NCI-H345 (cell line): ENCODE measurements at regions not wholly inside any gene's neighbourhood (a gene's known extent, or its start where the extent isn't known, plus 50 kb on each side); places are given as distances from the start of the nearest gene placed in this dataset.

Experiments used
- DNase-seq: peaks from one replicate; lab custom pipeline; 2025; lab: John Stamatoyannopoulos, UW

GRCh38 chr4:41318839-41319530 lies 62.3 kb downstream of the UCHL1 start:
- DNase-seq, result no peak

GRCh38 chr4:41319553-41319952 lies 62.8 kb downstream of the UCHL1 start:
- DNase-seq, result no peak

DNA sequence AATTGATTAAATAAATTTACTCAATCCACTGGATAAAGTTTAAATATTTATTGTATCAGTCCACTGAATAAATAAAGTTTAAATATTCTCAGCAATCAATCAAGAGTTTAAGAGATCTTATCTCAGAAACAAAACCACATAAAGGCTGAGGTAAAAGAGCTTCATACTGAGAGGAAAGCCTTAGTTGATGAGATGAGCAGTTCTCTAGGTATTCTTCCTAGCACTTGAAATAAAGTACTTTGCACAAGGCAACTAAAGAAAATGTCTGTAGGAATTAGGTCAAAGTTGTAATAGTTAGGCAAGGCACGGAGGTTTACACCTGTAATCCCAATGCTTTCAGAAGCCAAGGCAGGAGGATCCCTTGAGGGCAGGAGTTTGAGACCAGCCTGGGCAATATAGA lies 63.5 kb downstream of the UCHL1 start:
- no peak for DNase-seq

GRCh38 chr4:41320786-41321185 lies 64.1 kb downstream of the UCHL1 start:
- DNase-seq, result no peak

DNA sequence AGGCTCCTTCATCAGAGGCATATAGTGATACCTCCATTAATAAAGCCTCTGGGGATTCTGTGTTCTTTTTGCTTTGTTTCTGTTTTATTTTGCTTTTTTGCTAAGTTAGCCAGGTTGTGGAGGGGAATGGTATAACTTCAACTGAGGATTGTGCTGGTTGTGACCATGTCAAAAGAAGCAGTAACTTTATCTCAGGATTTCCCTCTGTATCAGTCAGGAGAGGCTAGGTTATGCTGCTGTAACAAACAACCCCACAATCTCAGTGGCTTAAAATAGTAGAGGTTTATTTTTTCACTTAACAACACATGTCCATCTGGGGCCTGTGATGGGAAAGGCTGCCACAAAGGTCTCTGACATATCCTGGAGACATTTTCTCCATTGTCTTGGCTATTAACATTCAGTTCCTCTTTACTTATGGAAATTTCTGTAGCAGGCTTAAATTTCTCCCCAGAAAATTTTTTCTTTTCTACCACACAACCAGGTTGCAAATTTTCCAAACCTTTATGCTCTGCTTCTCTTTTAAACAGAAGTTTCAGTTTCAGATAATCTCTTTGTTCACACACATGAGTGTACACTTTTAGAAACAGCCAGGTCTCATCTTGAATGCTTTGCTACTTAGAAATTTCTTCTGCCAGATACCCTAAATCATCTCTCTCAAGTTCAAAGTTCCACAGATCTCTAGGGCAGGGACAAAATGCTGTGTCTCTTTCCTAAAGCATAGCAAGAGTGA lies 64.7 kb downstream of the UCHL1 start:
- DNase-seq, result no peak

GRCh38 chr4:41322617-41323016 lies 65.9 kb downstream of the UCHL1 start:
- DNase-seq, result no peak

- DNase-seq, result no peak
These were observed 66.5 kb downstream of the UCHL1 start for GRCh38 chr4:41323179-41323578.

DNA sequence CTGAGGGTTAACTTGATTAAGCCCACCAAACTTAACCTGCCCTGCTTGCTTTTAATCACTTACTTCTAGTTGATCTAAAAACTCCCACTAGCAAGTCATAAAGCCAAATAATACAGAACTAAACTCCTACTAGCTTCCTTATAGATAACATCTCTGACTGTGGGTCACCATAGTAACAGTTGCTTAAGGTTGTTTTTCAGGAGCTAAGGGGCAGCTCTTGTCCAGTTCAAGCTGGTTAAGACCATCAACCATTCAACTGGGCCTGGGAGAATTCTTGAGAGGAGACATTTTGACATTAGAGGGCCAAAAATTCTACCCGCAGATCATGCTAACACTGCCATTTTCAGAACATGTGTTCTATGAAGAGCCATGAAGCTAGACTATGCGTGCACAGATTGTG lies 67.0 kb downstream of the UCHL1 start:
- DNase-seq, result no peak

DNA sequence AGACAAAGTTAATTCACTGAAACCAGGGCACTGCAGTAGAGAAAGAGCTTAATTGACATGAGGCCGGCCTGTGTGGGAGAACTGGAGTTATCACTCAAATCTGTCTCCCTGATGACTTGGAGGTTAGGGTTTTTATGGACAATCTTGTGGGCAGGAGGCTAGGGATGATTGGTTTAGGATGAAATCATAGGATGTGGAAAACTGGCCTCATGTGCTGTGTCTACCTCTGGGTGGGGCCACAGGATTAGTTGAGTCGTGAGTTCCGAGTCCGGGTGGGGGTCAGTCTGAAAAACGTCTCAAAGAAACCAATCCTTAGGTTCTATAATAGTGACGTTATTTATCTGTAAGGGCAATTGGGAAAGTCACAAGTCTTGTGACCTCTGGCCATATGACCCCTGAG lies 68.1 kb downstream of the UCHL1 start:
- no peak for DNase-seq

GRCh38 chr4:41325901-41326300 lies 69.2 kb downstream of the UCHL1 start:
- DNase-seq, result no peak

DNA sequence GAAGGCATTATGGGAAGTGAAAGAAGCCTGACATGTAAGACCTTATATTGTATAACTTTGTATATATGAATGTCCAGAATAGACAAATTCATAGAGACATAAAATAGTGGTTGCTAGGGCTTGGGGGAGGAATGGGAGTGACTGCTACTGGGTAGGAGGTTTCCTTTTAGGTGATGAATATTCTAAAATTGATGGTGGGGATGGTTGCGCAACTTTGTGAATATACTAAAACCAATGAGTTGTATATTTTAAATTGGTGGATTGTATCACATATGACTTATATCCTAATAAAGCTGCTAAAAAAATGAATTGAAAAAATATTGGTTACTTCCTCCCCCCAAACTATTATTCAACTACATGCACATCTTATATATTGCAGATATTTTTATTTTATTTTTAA lies 70.0 kb downstream of the UCHL1 start:
- DNase-seq, result no peak

GRCh38 chr4:41327770-41328169 lies 71.0 kb downstream of the UCHL1 start:
- DNase-seq, result no peak

DNA sequence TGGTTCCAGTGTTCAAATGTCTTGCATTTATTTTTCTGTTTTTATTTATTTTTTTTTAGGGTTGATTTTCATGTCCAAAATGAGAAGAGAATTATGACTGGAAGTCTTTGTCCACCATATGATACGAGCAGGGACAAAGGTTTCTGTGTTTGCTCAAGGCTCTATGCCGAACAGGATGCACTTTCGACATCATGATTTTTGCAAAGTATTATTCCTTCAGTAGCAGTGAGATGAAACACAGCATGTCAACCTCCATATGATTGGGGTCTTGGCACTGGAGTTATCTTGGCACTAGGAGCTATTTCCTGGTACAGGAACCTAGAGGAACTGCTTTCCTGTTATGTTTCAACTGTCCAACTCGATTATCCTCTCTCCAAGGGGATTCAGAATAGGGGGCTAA lies 72.6 kb downstream of the UCHL1 start:
- no peak for DNase-seq

DNA sequence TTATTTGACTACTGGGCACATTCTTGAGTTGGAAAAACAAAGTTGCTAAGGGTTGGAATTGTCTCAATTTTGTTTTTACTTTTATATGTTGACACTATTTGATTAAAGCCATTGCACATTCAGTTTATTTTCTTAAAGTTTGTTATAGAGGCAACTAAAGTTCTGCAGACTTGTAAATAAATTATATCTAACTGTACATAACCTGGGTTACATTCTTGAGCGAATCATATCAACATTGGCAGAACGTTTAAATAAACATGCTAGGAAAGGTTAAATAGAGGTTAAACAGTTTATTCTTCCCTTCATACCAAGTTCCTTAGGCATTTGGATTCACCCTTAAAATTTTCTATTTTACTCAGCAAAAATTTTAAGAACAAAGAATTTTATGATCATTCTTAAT lies 74.5 kb downstream of the UCHL1 start:
- no peak for DNase-seq

DNA sequence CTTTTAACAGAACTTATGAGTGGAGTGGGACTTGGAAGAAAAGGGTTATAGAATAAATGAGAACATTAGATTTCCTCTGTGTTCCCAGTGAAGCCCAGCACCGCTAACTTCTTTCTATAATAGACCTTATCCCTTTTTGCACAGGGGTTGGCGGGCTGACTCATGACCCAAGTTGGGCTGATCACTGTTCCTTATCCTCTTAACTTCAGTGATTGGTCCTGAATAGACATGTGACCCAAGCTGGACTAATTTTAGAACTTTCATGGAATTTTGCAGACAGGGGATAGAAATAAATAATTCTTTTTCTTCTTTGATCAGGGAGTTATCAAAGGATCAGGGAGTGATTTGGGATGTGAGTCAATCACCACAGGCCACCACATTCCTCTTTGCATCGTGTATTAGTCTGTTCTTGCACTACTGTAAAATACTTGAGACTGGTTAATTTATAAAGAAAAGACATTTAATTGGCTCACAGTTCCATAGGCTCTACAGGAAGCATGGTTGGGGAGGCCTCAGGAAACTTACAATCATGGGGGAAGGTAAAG lies 75.9 kb downstream of the UCHL1 start:
- no peak for DNase-seq

- peak; percentile 7 for DNase-seq
These were observed 77.5 kb downstream of the UCHL1 start for GRCh38 chr4:41334182-41334581.

DNA sequence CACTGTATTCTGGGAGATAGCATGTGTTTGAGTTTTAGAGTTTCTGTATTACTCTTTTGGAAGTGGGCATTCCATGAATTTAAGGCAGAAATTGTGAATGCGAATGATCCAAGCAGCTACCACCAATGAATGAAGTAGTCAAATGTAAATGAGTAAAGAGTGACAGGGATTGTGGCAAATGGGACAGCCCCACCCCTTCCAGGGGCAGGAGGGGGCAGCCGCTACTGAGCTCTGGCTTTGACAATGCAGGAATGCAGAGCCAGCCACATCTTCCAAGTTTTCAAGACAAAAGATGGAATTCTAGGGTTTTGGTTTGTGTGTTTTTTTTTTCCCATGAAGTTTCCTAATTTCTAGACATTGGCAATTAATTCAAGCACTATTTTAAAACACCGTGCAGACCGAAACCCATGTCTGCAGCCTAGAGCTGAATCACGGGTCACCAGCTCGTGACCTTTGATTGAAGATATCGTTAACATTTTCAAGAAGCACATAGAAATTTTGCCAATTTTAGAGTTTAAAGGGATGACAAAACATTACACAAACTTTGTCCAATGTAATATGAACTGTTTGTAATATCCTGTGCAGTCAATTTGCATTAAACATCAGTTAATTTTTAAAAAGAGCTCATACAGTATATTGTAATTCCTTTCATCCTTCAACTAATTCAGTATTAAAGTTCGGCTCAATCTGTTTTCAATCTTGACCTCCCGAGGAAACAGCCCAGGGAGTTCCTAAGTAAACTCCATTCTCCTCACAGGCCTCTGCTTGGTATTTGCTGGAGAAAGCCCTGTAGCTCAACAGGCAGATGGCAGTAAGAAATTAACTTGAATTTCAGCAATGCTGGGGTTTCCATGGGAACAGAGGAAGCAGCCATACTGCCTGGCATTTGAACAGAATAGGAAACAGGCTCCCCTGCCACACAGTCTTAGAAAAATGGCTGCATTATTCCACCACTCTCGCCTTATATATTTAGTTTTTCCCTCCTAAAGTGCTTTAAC lies 83.4 kb downstream of the UCHL1 start:
- DNase-seq, result no peak

GRCh38 chr4:41346306-41347061 lies 89.8 kb downstream of the UCHL1 start:
- no peak for DNase-seq

- no peak for DNase-seq
These were observed 92.3 kb downstream of the UCHL1 start for GRCh38 chr4:41349021-41349420.

DNA sequence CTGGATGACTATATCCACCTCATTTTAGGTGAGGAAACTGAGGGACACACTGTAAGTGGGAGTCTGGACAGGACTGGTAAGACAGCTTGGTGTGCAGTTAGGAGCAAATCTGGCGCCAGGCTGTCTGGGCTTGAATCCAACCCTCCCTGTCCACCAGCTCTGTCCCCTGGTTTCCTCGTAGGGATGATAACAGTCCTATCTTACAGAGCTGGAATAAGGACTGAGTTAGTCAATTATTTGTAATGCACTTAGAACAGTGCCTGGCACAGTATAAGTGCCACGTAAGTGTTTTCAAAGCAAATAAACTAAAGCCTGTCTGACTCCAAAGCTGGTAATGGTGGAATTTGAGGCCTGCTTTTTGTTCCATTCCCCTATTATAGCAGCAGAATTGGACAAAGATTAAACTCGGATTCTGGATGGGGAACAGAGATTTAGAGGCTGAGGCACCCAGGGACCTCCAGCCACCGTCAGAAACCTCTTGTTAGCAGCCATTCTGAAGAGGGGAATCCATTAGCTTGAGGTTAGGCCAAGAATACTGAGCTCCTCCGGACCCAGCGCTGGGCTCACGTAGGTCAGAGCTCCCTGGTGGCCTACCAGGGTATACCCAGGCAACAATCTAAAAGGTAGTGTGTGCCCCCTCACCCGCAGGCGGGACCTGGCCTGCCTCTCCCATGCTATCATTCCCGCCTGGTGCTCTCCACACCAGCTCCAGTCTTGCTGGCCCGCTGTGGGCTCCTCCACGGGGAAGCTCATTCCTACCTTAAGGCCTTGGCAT lies 102.1 kb downstream of the UCHL1 start:
- peak; percentile 53 for DNase-seq

- no peak for DNase-seq
These were observed 102.7 kb downstream of the UCHL1 start for GRCh38 chr4:41359422-41359775.
